ENCODE measurements at regions not wholly inside any gene's neighbourhood (a gene's known extent, or its start where the extent isn't known, plus 50 kb on each side); places are given as distances from the start of the nearest gene placed in this dataset.

- Histone ChIP-seq H2AFZ (ENCODE audit: low read length, unreplicated experiment) (no peak overlapping the region), H3K27me3 (ENCODE audit: insufficient read depth, low read length) (no peaks in the 10 kb centered on the region), H3K27ac (ENCODE audit: low read depth, low read length) (no peak overlapping the region), H3K4me1 (ENCODE audit: control insufficient read depth, insufficient read depth, low read length, unreplicated experiment) (peaks cover 11% of the 10 kb centered on the region), H3K79me2 (ENCODE audit: control insufficient read depth, insufficient read depth, low read length, unreplicated experiment) (no peaks in the 10 kb centered on the region), H3K36me3 (ENCODE audit: insufficient read depth, low read length) (peaks cover 33% of the 10 kb centered on the region), H3K4me3 (ENCODE audit: low read depth, low read length) (no peak overlapping the region)
Measured at GRCh38 chr12:124462750-124463149, 104.7 kb downstream of the NCOR2 start.

DNA sequence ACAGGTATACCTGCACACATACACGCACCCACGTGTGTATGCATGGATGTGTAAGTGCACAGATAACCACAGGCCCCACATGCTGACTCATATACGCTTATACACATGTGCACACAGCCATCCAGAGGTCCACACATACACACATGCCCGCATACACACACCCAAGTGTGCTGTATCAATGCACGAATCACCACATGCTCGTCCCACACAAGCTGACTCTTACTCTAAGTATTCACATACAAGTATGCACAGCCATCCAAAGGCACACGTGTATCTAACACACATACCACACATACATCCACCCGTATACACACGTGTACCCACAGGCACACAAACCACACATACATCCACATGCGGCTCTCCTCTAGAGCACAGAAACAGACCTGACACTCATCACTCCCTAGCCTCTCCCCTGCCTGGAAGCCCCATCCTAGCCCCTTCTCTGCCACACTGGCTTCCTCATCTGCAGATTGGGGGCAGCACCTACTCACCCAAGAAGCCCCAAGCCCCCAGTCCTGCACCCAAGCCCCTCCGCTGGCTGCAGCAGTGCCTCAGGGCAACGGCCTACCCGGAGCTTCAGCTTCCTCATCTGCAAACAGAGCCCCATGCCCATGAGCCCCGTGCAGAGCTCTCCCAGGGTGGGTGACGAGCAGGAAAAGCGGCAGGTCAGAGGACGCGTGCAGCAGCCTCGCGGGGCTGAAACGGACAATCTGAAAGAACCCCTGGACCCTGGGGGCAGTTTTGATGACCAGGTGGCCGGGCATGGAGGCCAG lies 105.4 kb downstream of the NCOR2 start:
- Histone ChIP-seq H3K27me3 (ENCODE audit: insufficient read depth, low read length) (no peaks in the 10 kb centered on the region), H3K27ac (ENCODE audit: low read depth, low read length) (no peak overlapping the region), H3K4me3 (ENCODE audit: low read depth, low read length) (no peak overlapping the region), H2AFZ (ENCODE audit: low read length, unreplicated experiment) (no peak overlapping the region), H3K36me3 (ENCODE audit: insufficient read depth, low read length) (peaks cover 33% of the 10 kb centered on the region), H3K4me1 (ENCODE audit: control insufficient read depth, insufficient read depth, low read length, unreplicated experiment) (peaks cover 17% of the 10 kb centered on the region), H3K79me2 (ENCODE audit: control insufficient read depth, insufficient read depth, low read length, unreplicated experiment) (no peaks in the 10 kb centered on the region)

- Histone ChIP-seq H2AFZ (ENCODE audit: low read length, unreplicated experiment) (no peak overlapping the region), H3K79me2 (ENCODE audit: control insufficient read depth, insufficient read depth, low read length, unreplicated experiment) (no peaks in the 10 kb centered on the region), H3K4me3 (ENCODE audit: low read depth, low read length) (no peak overlapping the region), H3K36me3 (ENCODE audit: insufficient read depth, low read length) (peaks cover 29% of the 10 kb centered on the region), H3K27ac (ENCODE audit: low read depth, low read length) (no peak overlapping the region), H3K4me1 (ENCODE audit: control insufficient read depth, insufficient read depth, low read length, unreplicated experiment) (peaks cover 13% of the 10 kb centered on the region), H3K27me3 (ENCODE audit: insufficient read depth, low read length) (no peaks in the 10 kb centered on the region)
Measured at GRCh38 chr12:124461241-124461673, 106.2 kb downstream of the NCOR2 start.

GRCh38 chr12:124460771-124461170 lies 106.6 kb downstream of the NCOR2 start:
- Histone ChIP-seq H3K27ac (ENCODE audit: low read depth, low read length) (no peak overlapping the region), H3K27me3 (ENCODE audit: insufficient read depth, low read length) (no peaks in the 10 kb centered on the region), H3K79me2 (ENCODE audit: control insufficient read depth, insufficient read depth, low read length, unreplicated experiment) (no peaks in the 10 kb centered on the region), H2AFZ (ENCODE audit: low read length, unreplicated experiment) (no peak overlapping the region), H3K36me3 (ENCODE audit: insufficient read depth, low read length) (peaks cover 24% of the 10 kb centered on the region), H3K4me3 (ENCODE audit: low read depth, low read length) (no peak overlapping the region), H3K4me1 (ENCODE audit: control insufficient read depth, insufficient read depth, low read length, unreplicated experiment) (peaks cover 13% of the 10 kb centered on the region)

DNA sequence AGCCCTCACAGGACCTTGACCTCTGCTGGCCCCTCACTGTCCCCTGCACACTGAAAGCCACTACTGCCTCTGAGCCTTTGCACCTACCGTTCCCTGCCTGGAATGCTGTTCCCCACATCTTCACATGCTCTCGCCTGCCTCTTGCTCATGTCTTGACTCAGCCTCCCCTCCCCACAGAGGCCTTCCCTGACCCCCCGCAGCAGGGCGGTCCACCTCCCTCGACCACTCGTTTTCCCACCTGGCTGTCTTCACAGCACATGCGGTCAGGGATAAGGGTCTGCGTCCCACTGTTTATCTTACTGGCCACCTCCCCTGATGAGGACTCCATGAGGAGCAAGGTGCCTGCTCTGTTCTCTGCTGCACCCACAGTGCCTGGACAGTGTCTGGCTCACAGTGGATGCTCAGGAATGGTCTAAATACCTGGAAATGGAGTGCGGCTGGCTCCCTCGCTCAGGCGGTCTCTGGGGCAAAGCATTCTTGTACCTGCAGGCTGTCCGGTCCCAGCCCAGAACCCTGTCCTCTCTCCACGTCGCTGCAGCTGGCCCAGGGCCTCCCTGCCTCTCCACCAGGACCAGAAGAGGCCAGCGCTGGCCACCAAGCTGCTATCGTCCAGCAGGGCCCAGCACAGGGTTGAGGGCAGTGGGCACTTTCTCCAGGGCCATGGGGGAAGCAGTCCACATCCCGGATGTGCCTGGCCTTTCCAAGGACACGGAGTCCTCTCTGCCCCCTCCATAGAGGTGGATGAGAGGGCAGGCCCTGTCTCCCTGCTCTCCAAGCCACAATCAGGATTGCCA lies 107.4 kb downstream of the NCOR2 start:
- Histone ChIP-seq H3K4me1 (ENCODE audit: control insufficient read depth, insufficient read depth, low read length, unreplicated experiment) (peaks cover 13% of the 10 kb centered on the region), H3K36me3 (ENCODE audit: insufficient read depth, low read length) (peaks cover 17% of the 10 kb centered on the region), H3K4me3 (ENCODE audit: low read depth, low read length) (no peak overlapping the region), H3K79me2 (ENCODE audit: control insufficient read depth, insufficient read depth, low read length, unreplicated experiment) (no peaks in the 10 kb centered on the region), H3K27me3 (ENCODE audit: insufficient read depth, low read length) (no peaks in the 10 kb centered on the region), H2AFZ (ENCODE audit: low read length, unreplicated experiment) (no peak overlapping the region), H3K27ac (ENCODE audit: low read depth, low read length) (no peak overlapping the region)

- Histone ChIP-seq H3K4me1 (ENCODE audit: control insufficient read depth, insufficient read depth, low read length, unreplicated experiment) (peaks cover 13% of the 10 kb centered on the region), H3K27ac (ENCODE audit: low read depth, low read length) (no peak overlapping the region), H3K36me3 (ENCODE audit: insufficient read depth, low read length) (peaks cover 10% of the 10 kb centered on the region; the same call in 1 of the 2 replicates), H3K4me3 (ENCODE audit: low read depth, low read length) (no peak overlapping the region), H3K79me2 (ENCODE audit: control insufficient read depth, insufficient read depth, low read length, unreplicated experiment) (no peaks in the 10 kb centered on the region), H2AFZ (ENCODE audit: low read length, unreplicated experiment) (no peak overlapping the region), H3K27me3 (ENCODE audit: insufficient read depth, low read length) (no peaks in the 10 kb centered on the region)
Measured at GRCh38 chr12:124458992-124459851, 108.2 kb downstream of the NCOR2 start.

- H2AFZ ChIP-seq (ENCODE audit: low read length, unreplicated experiment) = no peak overlapping the region
- H3K27ac ChIP-seq (ENCODE audit: low read depth, low read length) = peak overlapping the region; percentile 66; the same call in 1 of the 2 replicates
- H3K4me3 ChIP-seq (ENCODE audit: low read depth, low read length) = no peak overlapping the region
- peaks cover 17% of the 10 kb centered on the region for H3K4me1 ChIP-seq (ENCODE audit: control insufficient read depth, insufficient read depth, low read length, unreplicated experiment)
- H3K36me3 ChIP-seq (ENCODE audit: insufficient read depth, low read length) = peaks cover 10% of the 10 kb centered on the region; the same call in 1 of the 2 replicates
- no peaks in the 10 kb centered on the region for H3K79me2 ChIP-seq (ENCODE audit: control insufficient read depth, insufficient read depth, low read length, unreplicated experiment)
- no peaks in the 10 kb centered on the region for H3K27me3 ChIP-seq (ENCODE audit: insufficient read depth, low read length)
Measured at GRCh38 chr12:124458220-124458991, 109.0 kb downstream of the NCOR2 start.

DNA sequence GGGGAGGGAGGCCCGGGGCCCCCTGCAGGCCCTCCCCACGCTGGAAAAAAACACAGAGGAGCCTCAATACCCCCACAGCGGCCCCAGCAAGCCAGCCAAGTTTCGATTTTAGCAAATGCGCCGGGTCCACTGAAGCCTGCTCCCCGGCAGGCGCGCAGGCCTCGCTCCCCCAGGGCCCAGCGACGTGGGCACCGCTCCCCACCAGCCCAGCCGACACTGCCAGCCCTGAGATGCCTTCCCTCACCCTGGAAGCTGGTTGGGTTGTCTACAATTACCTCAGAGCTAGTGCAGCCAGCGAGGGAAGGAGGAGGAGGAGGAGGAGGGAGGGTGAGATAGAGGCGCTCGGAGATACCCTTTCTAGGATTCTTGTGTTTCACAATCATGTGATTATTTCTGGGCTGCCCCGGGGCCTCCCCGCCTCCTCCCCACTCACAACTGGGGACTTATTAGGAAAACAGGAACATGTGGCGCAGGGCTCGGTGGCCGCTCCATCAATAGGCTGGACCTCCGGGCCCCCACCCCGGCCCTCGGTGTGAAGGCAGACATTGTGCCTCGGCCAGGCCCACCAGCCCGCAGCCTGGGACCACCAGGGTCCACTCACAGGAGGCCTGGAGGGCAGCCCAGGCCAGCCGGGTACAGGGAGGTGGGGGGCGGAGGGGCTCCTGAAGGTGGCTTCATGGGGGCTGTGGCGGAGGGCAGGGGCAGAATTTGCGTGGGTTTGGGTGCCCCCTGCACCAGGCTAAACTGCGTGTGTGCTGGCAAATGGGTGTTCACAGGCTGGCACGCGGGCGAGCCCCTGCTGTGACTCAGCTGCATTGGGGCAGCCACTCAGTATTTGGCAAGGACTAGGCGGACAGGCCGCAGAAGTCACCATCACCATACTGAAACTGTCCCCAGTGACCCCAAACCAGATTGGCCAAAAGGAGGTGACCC lies 109.9 kb downstream of the NCOR2 start:
- H3K36me3 ChIP-seq (ENCODE audit: insufficient read depth, low read length) = peaks cover 10% of the 10 kb centered on the region; the same call in 1 of the 2 replicates
- no peak overlapping the region for H3K4me3 ChIP-seq (ENCODE audit: low read depth, low read length)
- no peaks in the 10 kb centered on the region for H3K27me3 ChIP-seq (ENCODE audit: insufficient read depth, low read length)
- H2AFZ ChIP-seq (ENCODE audit: low read length, unreplicated experiment) = no peak overlapping the region
- peaks cover 26% of the 10 kb centered on the region for H3K4me1 ChIP-seq (ENCODE audit: control insufficient read depth, insufficient read depth, low read length, unreplicated experiment)
- H3K27ac ChIP-seq (ENCODE audit: low read depth, low read length) = peak overlapping the region; percentile 66
- H3K79me2 ChIP-seq (ENCODE audit: control insufficient read depth, insufficient read depth, low read length, unreplicated experiment) = no peaks in the 10 kb centered on the region

- no peaks in the 10 kb centered on the region for H3K79me2 ChIP-seq (ENCODE audit: control insufficient read depth, insufficient read depth, low read length, unreplicated experiment)
- H3K27me3 ChIP-seq (ENCODE audit: insufficient read depth, low read length) = no peaks in the 10 kb centered on the region
- H3K4me1 ChIP-seq (ENCODE audit: control insufficient read depth, insufficient read depth, low read length, unreplicated experiment) = peaks cover 32% of the 10 kb centered on the region
- H3K27ac ChIP-seq (ENCODE audit: low read depth, low read length) = no peak overlapping the region
- H2AFZ ChIP-seq (ENCODE audit: low read length, unreplicated experiment) = no peak overlapping the region
- peaks cover 10% of the 10 kb centered on the region; the same call in 1 of the 2 replicates for H3K36me3 ChIP-seq (ENCODE audit: insufficient read depth, low read length)
- no peak overlapping the region for H3K4me3 ChIP-seq (ENCODE audit: low read depth, low read length)
Measured at GRCh38 chr12:124456652-124457152, 110.7 kb downstream of the NCOR2 start.
